Spleen (tissue), 7 donors: ENCODE measurements at regions not wholly inside any gene's neighbourhood (a gene's known extent, or its start where the extent isn't known, plus 50 kb on each side); places are given as distances from the start of the nearest gene placed in this dataset.

Source experiments
- POLR2A ChIP-seq, 3 donors: fragments of 450-650 bp; IDR thresholded peaks; one replicate each; pipeline ENCODE4 v1.5.1; 2017; ENCODE audit warnings: antibody characterized with exemption in 3 of 3, mild to moderate bottlenecking in 1 of 3
- TF ChIP-seq, protein P1 (sequence below), 11 experiments: fragments of 200-600 bp in 7 of 11; fragments of 450-650 bp in 4 of 11; sonication (generic) in 4 of 11; IDR thresholded peaks in 8 of 11; conservative IDR thresholded peaks in 3 of 11; 1 replicate in 7 of 11; 2 replicates in 4 of 11; pipeline versions ENCODE4 v1.4.0 to v1.8.0; 2016 to 2021; ENCODE audit warnings: antibody characterized with exemption in 11 of 11, inconsistent platforms in 4 of 11, mild to moderate bottlenecking in 1 of 11
- donor health status: DM: no; HTN: no; CAD: no; lungs with moderate emphysema.
- donor health status: DM: no; HTN: no; CAD: no.
- donor health status: DM: no; HTN: no; CAD: no.

DNA sequence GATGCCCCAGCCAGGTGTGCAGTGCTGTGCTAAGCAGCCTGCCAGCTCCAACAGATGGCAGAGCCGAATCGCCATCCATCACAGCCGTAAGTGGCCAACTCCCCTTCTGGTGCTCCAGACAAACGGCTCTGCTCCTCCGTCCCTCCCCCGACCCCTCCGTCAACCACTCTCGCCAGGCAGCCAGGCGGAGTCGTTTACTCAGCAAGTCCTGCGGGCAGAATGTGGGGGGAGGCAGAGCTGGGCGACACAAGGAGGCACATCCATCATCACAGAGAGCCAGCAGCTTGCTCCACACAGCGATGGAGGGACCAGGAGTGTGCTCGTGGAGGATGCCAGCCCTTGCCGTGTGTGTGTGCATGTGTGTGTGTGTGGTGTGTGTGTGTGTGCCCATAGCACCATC is 206.6 kb upstream of the GRIK3 start:
- TF ChIP-seq POLR2A (IDR thresholded peaks at IDR 0.05): no peak
- TF ChIP-seq, protein P1, sequence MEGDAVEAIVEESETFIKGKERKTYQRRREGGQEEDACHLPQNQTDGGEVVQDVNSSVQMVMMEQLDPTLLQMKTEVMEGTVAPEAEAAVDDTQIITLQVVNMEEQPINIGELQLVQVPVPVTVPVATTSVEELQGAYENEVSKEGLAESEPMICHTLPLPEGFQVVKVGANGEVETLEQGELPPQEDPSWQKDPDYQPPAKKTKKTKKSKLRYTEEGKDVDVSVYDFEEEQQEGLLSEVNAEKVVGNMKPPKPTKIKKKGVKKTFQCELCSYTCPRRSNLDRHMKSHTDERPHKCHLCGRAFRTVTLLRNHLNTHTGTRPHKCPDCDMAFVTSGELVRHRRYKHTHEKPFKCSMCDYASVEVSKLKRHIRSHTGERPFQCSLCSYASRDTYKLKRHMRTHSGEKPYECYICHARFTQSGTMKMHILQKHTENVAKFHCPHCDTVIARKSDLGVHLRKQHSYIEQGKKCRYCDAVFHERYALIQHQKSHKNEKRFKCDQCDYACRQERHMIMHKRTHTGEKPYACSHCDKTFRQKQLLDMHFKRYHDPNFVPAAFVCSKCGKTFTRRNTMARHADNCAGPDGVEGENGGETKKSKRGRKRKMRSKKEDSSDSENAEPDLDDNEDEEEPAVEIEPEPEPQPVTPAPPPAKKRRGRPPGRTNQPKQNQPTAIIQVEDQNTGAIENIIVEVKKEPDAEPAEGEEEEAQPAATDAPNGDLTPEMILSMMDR (IDR thresholded peaks at IDR 0.05 in 8 of 11, conservative IDR thresholded peaks at IDR 0.05 in 3 of 11): no peak
